ENCODE measurements at regions not wholly inside any gene's neighbourhood (a gene's known extent, or its start where the extent isn't known, plus 50 kb on each side); places are given as distances from the start of the nearest gene placed in this dataset.

GRCh38 chr16:87017371-87018012 lies 299.7 kb downstream of the C16orf95 start:
- DNase-seq (ENCODE audit: low read depth in 1 of 2, low spot score in 1 of 2): peak in 1 of 2 donors; percentile 84
- H3K4me1 ChIP-seq (ENCODE audit: low read depth): no peaks in the 10 kb centered on the region
- no peak overlapping the region for H3K4me3 ChIP-seq
- no peaks in the 10 kb centered on the region for H3K36me3 ChIP-seq
- H3K9me3 ChIP-seq (ENCODE audit: low read depth): no peaks in the 10 kb centered on the region
- no peaks in the 10 kb centered on the region for H3K27me3 ChIP-seq
- no peak overlapping the region for H3K27ac ChIP-seq
- peak; percentile 36 for TF ChIP-seq CTCF (IDR thresholded peaks at IDR 0.05; ENCODE audit: low read depth, low read length)

GRCh38 chr16:87025676-87026075 lies 291.5 kb downstream of the C16orf95 start:
- H3K27me3 ChIP-seq: no peaks in the 10 kb centered on the region
- no peak for TF ChIP-seq CTCF (IDR thresholded peaks at IDR 0.05; ENCODE audit: low read depth, low read length)
- H3K27ac ChIP-seq: no peak overlapping the region
- no peak for DNase-seq (ENCODE audit: low read depth in 1 of 2, low spot score in 1 of 2)
- H3K4me3 ChIP-seq: no peak overlapping the region
- H3K9me3 ChIP-seq (ENCODE audit: low read depth): no peaks in the 10 kb centered on the region
- no peaks in the 10 kb centered on the region for H3K36me3 ChIP-seq
- no peaks in the 10 kb centered on the region for H3K4me1 ChIP-seq (ENCODE audit: low read depth)

- no peaks in the 10 kb centered on the region for H3K36me3 ChIP-seq
- H3K27me3 ChIP-seq: no peaks in the 10 kb centered on the region
- DNase-seq (ENCODE audit: low read depth in 1 of 2, low spot score in 1 of 2): no peak
- H3K4me3 ChIP-seq: no peak overlapping the region
- TF ChIP-seq CTCF (IDR thresholded peaks at IDR 0.05; ENCODE audit: low read depth, low read length): no peak
- H3K9me3 ChIP-seq (ENCODE audit: low read depth): no peaks in the 10 kb centered on the region
- peaks cover 4% of the 10 kb centered on the region for H3K4me1 ChIP-seq (ENCODE audit: low read depth)
- no peak overlapping the region for H3K27ac ChIP-seq
Observed at GRCh38 chr16:87027056-87027616, 290.1 kb downstream of the C16orf95 start.

- no peak overlapping the region for H3K27ac ChIP-seq
- H3K36me3 ChIP-seq: no peaks in the 10 kb centered on the region
- no peak overlapping the region for H3K4me3 ChIP-seq
- H3K4me1 ChIP-seq (ENCODE audit: low read depth): peaks cover 20% of the 10 kb centered on the region
- H3K9me3 ChIP-seq (ENCODE audit: low read depth): no peaks in the 10 kb centered on the region
- DNase-seq (ENCODE audit: low read depth in 1 of 2, low spot score in 1 of 2): no peak
- H3K27me3 ChIP-seq: no peaks in the 10 kb centered on the region
- no peak for TF ChIP-seq CTCF (IDR thresholded peaks at IDR 0.05; ENCODE audit: low read depth, low read length)
Observed at GRCh38 chr16:87028481-87029320, 288.5 kb downstream of the C16orf95 start.

GRCh38 chr16:87032554-87032953 lies 284.6 kb downstream of the C16orf95 start:
- no peaks in the 10 kb centered on the region for H3K36me3 ChIP-seq
- DNase-seq (ENCODE audit: low read depth in 1 of 2, low spot score in 1 of 2): peak in 1 of 2 donors; percentile 44
- peaks cover 27% of the 10 kb centered on the region for H3K4me1 ChIP-seq (ENCODE audit: low read depth)
- no peaks in the 10 kb centered on the region for H3K27me3 ChIP-seq
- H3K27ac ChIP-seq: peak overlapping the region; percentile 61
- H3K4me3 ChIP-seq: no peak overlapping the region
- TF ChIP-seq CTCF (IDR thresholded peaks at IDR 0.05; ENCODE audit: low read depth, low read length): no peak
- no peaks in the 10 kb centered on the region for H3K9me3 ChIP-seq (ENCODE audit: low read depth)

Measured in cardiac muscle cell (in vitro differentiated cells and primary cell).